ENCODE measurements at regions not wholly inside any gene's neighbourhood (a gene's known extent, or its start where the extent isn't known, plus 50 kb on each side); places are given as distances from the start of the nearest gene placed in this dataset.

DNA sequence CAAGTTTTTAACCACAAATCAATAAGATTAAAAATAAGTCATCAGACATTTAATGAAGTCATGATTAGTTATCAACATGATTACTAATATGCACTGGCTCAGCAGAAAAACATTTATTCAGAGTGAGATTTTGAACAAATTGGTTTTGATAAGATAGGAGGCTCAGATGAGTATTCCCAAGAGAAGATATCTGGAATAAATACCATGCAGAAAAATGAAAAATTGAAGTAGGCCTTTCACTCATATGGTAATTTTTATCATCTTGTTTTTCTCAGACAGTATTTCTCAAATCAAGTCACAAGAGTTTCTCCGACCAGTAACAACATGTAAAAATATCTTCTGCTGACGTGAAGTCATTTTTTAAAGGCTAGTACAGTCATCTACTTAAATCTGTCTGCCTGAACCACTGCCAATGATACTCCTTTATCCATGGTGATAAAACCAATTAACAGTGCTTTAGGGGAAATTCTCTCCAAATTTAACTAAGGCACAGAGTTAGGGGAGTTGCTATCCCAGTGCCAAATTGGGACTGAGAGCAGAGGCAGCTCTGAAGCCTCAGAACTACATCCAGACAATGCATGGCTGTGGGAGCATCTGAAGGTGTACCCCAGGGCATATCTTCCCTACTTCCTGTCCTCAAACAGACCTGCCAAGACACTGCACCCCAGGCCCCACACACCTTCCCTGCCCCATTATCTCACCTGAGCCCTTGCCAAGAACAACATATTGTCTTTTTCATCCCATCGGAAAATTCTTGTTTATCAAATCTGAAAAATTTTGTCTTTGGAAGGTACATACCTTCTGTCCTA, 105.5 kb upstream of the TSLP start:
- TF ChIP-seq POLR2AphosphoS5 (IDR thresholded peaks at IDR 0.05) (no peak), POLR2A (IDR thresholded peaks at IDR 0.05) (no peak), EP300 (IDR thresholded peaks at IDR 0.05) (no peak)
- TF ChIP-seq, protein P1, sequence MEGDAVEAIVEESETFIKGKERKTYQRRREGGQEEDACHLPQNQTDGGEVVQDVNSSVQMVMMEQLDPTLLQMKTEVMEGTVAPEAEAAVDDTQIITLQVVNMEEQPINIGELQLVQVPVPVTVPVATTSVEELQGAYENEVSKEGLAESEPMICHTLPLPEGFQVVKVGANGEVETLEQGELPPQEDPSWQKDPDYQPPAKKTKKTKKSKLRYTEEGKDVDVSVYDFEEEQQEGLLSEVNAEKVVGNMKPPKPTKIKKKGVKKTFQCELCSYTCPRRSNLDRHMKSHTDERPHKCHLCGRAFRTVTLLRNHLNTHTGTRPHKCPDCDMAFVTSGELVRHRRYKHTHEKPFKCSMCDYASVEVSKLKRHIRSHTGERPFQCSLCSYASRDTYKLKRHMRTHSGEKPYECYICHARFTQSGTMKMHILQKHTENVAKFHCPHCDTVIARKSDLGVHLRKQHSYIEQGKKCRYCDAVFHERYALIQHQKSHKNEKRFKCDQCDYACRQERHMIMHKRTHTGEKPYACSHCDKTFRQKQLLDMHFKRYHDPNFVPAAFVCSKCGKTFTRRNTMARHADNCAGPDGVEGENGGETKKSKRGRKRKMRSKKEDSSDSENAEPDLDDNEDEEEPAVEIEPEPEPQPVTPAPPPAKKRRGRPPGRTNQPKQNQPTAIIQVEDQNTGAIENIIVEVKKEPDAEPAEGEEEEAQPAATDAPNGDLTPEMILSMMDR (IDR thresholded peaks at IDR 0.05) = no peak

Measured in suprapubic skin (tissue), 4 donors.